A549 (cell line): ENCODE measurements at regions not wholly inside any gene's neighbourhood (a gene's known extent, or its start where the extent isn't known, plus 50 kb on each side); places are given as distances from the start of the nearest gene placed in this dataset.

ENCODE experiments used
- CHD2 ChIP-seq: fragments of 150-350 bp; IDR thresholded peaks from 2 replicates; pipeline ENCODE4 v1.6.1; 2014; ENCODE audit warnings: low read length; ENCODE audit not compliant: partially characterized antibody
- CTCF ChIP-seq: fragments of >200 bp; sonication (Bioruptor Twin); formaldehyde crosslinking; IDR thresholded peaks from 3 replicates; pipeline ENCODE4 v1.5.1; 2016
- PBX3 ChIP-seq: IDR thresholded peaks from 2 replicates; pipeline ENCODE4 v1.6.1; 2012
- TP53 ChIP-seq: fragments of 250-450 bp; sonication (Bioruptor Pico); IDR thresholded peaks from 2 replicates; pipeline ENCODE4 v1.5.0; 2021; ENCODE audit warnings: mild to moderate bottlenecking, moderate library complexity

GRCh38 chr3:46130631-46131310 lies 77.3 kb downstream of the CCR1 start:
- no peak for TF ChIP-seq CTCF
- no peak for TF ChIP-seq TP53 (CRISPR knock-in tag)
- TF ChIP-seq PBX3 = no peak
- no peak for TF ChIP-seq CHD2
